GM23338 (cell line): ENCODE measurements at regions not wholly inside any gene's neighbourhood (a gene's known extent, or its start where the extent isn't known, plus 50 kb on each side); places are given as distances from the start of the nearest gene placed in this dataset.

ENCODE experiments used
- ATAC-seq: fragments of 200-7000 bp; cut with Tn5 transposase; 3 replicates; pipeline ENCODE4 v1.9.1; 2020
- DNase-seq: peaks from one replicate; pipeline ENCODE4 v3.0.0-alpha.2; 2015; ENCODE audit warnings: low spot score
- H2AFZ ChIP-seq: fragments of 200-600 bp; sonication (generic); 2 replicates; pipeline ENCODE4 v1.8.0; 2016; ENCODE audit warnings: antibody characterized with exemption, mild to moderate bottlenecking, moderate library complexity
- H3F3A ChIP-seq: fragments of 200-600 bp; sonication (generic); replicated peaks from 2 replicates; pipeline ENCODE4 v1.8.0; 2017; ENCODE audit warnings: antibody characterized with exemption, mixed run types, low read depth
- H3K27ac ChIP-seq: fragments of 200-600 bp; sonication (generic); 2 replicates; pipeline ENCODE4 v1.6.1; 2016; ENCODE audit warnings: low read depth
- H3K27me3 ChIP-seq: fragments of 200-600 bp; sonication (generic); 2 replicates; pipeline ENCODE4 v1.8.0; 2016; ENCODE audit warnings: mild to moderate bottlenecking, mixed run types, moderate library complexity; ENCODE audit not compliant: insufficient read depth
- H3K36me3 ChIP-seq: fragments of 200-600 bp; sonication (generic); 2 replicates; pipeline ENCODE4 v1.8.0; 2016; ENCODE audit warnings: mild to moderate bottlenecking; ENCODE audit not compliant: insufficient read depth
- H3K4me1 ChIP-seq: fragments of 200-600 bp; sonication (generic); 2 replicates; pipeline ENCODE4 v1.8.0; 2016; ENCODE audit warnings: mild to moderate bottlenecking, moderate library complexity; ENCODE audit not compliant: insufficient read depth
- H3K4me2 ChIP-seq: fragments of 200-600 bp; sonication (generic); 2 replicates; pipeline ENCODE4 v1.7.1; 2017; ENCODE audit warnings: mixed run types
- H3K4me3 ChIP-seq: fragments of 200-600 bp; sonication (generic); 2 replicates; pipeline ENCODE4 v1.6.1; 2016; ENCODE audit warnings: mixed run types
- H3K79me2 ChIP-seq: fragments of 200-600 bp; sonication (generic); replicated peaks from 2 replicates; pipeline ENCODE4 v1.8.0; 2017; ENCODE audit warnings: mild to moderate bottlenecking; ENCODE audit not compliant: insufficient read depth
- H3K9me2 ChIP-seq: fragments of 200-600 bp; sonication (generic); 2 replicates; pipeline ENCODE4 v1.8.0; 2017; ENCODE audit not compliant: insufficient read depth
- H4K20me1 ChIP-seq: fragments of 200-600 bp; sonication (generic); replicated peaks from 2 replicates; pipeline ENCODE4 v1.8.0; 2017; ENCODE audit warnings: mild to moderate bottlenecking; ENCODE audit not compliant: insufficient read depth
- H3K27ac Mint-ChIP-seq: 2 replicates; pipeline ENCODE4 v1.8.0; 2020; ENCODE audit warnings: inconsistent platforms, mild to moderate bottlenecking, moderate library complexity, mixed read lengths
- H3K27me3 Mint-ChIP-seq: 3 replicates; pipeline ENCODE4 v1.8.0; 2022; ENCODE audit warnings: low read depth, mild to moderate bottlenecking, moderate library complexity, mixed read lengths, inconsistent platforms; ENCODE audit not compliant: insufficient read depth, poor library complexity
- H3K36me3 Mint-ChIP-seq: 3 replicates; pipeline ENCODE4 v1.8.0; 2021; ENCODE audit warnings: low read depth, mild to moderate bottlenecking, inconsistent platforms, moderate library complexity, mixed read lengths
- H3K4me1 Mint-ChIP-seq: 3 replicates; pipeline ENCODE4 v1.8.0; 2020; ENCODE audit warnings: mild to moderate bottlenecking, inconsistent platforms, mixed read lengths
- H3K4me3 Mint-ChIP-seq: 3 replicates; pipeline ENCODE4 v1.8.0; 2021; ENCODE audit warnings: moderate library complexity, mild to moderate bottlenecking, inconsistent platforms, mixed read lengths
- H3K9me3 Mint-ChIP-seq: 3 replicates; pipeline ENCODE4 v1.8.0; 2020; ENCODE audit warnings: moderate library complexity, mild to moderate bottlenecking, inconsistent platforms, mixed read lengths
- CREB1 ChIP-seq: fragments of 250-450 bp; sonication (Bioruptor Pico); IDR thresholded peaks from 2 replicates; pipeline ENCODE4 v1.5.0; 2020; ENCODE audit warnings: low read depth, mild to moderate bottlenecking, moderate library complexity
- CTCF ChIP-seq, 2 experiments: fragments of 200-600 bp in 1 of 2; sonication (generic) in 1 of 2; conservative IDR thresholded peaks; 2 replicates each; pipeline versions ENCODE4 v1.5.1 to v1.6.1; 2016 to 2017; ENCODE audit warnings: antibody characterized with exemption in 2 of 2, low read depth in 2 of 2, mild to moderate bottlenecking in 2 of 2, moderate library complexity in 1 of 2
- ETS1 ChIP-seq: IDR thresholded peaks from 2 replicates; pipeline ENCODE4 v1.6.1; 2016; ENCODE audit warnings: antibody characterized with exemption
- EZH2 ChIP-seq: fragments of 200-600 bp; sonication (generic); IDR thresholded peaks from one replicate; pipeline ENCODE4 v1.8.0; 2017; ENCODE audit warnings: antibody characterized with exemption, mild to moderate bottlenecking, low read depth; ENCODE audit not compliant: unreplicated experiment
- EZH2phosphoT487 ChIP-seq: fragments of 200-600 bp; sonication (generic); IDR thresholded peaks from one replicate; pipeline ENCODE4 v1.8.1; 2018; ENCODE audit warnings: antibody characterized with exemption; ENCODE audit not compliant: unreplicated experiment
- JUNB ChIP-seq: IDR thresholded peaks from one replicate; pipeline ENCODE4 v1.6.1; 2016; ENCODE audit warnings: antibody characterized with exemption; ENCODE audit not compliant: unreplicated experiment
- NANOG ChIP-seq: IDR thresholded peaks from 2 replicates; pipeline ENCODE4 v1.6.1; 2016; ENCODE audit warnings: antibody characterized with exemption, borderline replicate concordance
- POLR2AphosphoS5 ChIP-seq: IDR thresholded peaks from 2 replicates; pipeline ENCODE4 v1.6.1; 2016; ENCODE audit warnings: antibody characterized with exemption, low read depth
- REST ChIP-seq: IDR thresholded peaks from one replicate; pipeline ENCODE4 v1.6.1; 2018; ENCODE audit warnings: antibody characterized with exemption; ENCODE audit not compliant: unreplicated experiment
- STAT1 ChIP-seq: IDR thresholded peaks from one replicate; pipeline ENCODE4 v1.6.1; 2016; ENCODE audit warnings: antibody characterized with exemption; ENCODE audit not compliant: unreplicated experiment
- ZNF114 ChIP-seq: fragments of 250-450 bp; sonication (Bioruptor Pico); IDR thresholded peaks from 2 replicates; pipeline ENCODE4 v1.5.0; 2020; ENCODE audit warnings: mild to moderate bottlenecking, moderate library complexity
- ZNF331 ChIP-seq: fragments of 250-450 bp; sonication (Bioruptor Pico); IDR thresholded peaks from 2 replicates; pipeline ENCODE4 v1.5.0; 2020; ENCODE audit warnings: low read depth, mild to moderate bottlenecking, moderate library complexity
- ZNF462 ChIP-seq: fragments of 250-450 bp; sonication (Bioruptor Pico); IDR thresholded peaks from 2 replicates; pipeline ENCODE4 v1.5.0; 2020; ENCODE audit warnings: mild to moderate bottlenecking, moderate library complexity

GRCh38 chr5:85813146-85813545 lies 804.6 kb upstream of the COX7C start:
- ATAC-seq: no peak
- H3K4me1 Mint-ChIP-seq: peaks cover 18% of the 10 kb centered on the region
- Histone ChIP-seq H3K27ac (no peak overlapping the region), H3K36me3 (no peaks in the 10 kb centered on the region), H3K27me3 (no peaks in the 10 kb centered on the region), H4K20me1 (no peaks in the 10 kb centered on the region), H2AFZ (no peak overlapping the region), H3K4me1 (peaks cover 23% of the 10 kb centered on the region; the same call in 1 of the 2 replicates), H3K4me2 (no peak overlapping the region), H3K79me2 (no peaks in the 10 kb centered on the region), H3K9me2 (no peaks in the 10 kb centered on the region; the same call in 1 of the 2 replicates), H3F3A (no peaks in the 10 kb centered on the region), H3K4me3 (no peak overlapping the region)
- no peaks in the 10 kb centered on the region for H3K27me3 Mint-ChIP-seq
- DNase-seq: no peak
- H3K4me3 Mint-ChIP-seq: no peak overlapping the region
- no peak for TF ChIP-seq REST
- TF ChIP-seq STAT1: no peak
- TF ChIP-seq CTCF (conservative IDR thresholded peaks at IDR 0.05; ENCODE audit: low read depth in 2 of 2): no peak
- TF ChIP-seq ZNF462 (CRISPR knock-in tag): no peak
- no peak for TF ChIP-seq EZH2phosphoT487
- TF ChIP-seq ZNF114 (CRISPR knock-in tag): no peak
- no peak for TF ChIP-seq NANOG
- TF ChIP-seq POLR2AphosphoS5: no peak
- no peak for TF ChIP-seq JUNB
- no peak for TF ChIP-seq EZH2
- no peak for TF ChIP-seq ZNF331
- no peak for TF ChIP-seq ETS1
- no peak for TF ChIP-seq CREB1 (CRISPR knock-in tag)
- H3K36me3 Mint-ChIP-seq: peaks cover 3% of the 10 kb centered on the region; the same call in 1 of the 3 replicates
- peaks cover 3% of the 10 kb centered on the region; the same call in 1 of the 3 replicates for H3K9me3 Mint-ChIP-seq
- no peak overlapping the region for H3K27ac Mint-ChIP-seq
